HG03565 (cell line): ENCODE measurements at regions not wholly inside any gene's neighbourhood (a gene's known extent, or its start where the extent isn't known, plus 50 kb on each side); places are given as distances from the start of the nearest gene placed in this dataset.

Experiments
- ATAC-seq: cut with Tn5 transposase; IDR thresholded peaks from one replicate; pipeline ENCODE4 v1.9.1; 2021; ENCODE audit warnings: mild to moderate bottlenecking, moderate library complexity; ENCODE audit not compliant: unreplicated experiment

DNA sequence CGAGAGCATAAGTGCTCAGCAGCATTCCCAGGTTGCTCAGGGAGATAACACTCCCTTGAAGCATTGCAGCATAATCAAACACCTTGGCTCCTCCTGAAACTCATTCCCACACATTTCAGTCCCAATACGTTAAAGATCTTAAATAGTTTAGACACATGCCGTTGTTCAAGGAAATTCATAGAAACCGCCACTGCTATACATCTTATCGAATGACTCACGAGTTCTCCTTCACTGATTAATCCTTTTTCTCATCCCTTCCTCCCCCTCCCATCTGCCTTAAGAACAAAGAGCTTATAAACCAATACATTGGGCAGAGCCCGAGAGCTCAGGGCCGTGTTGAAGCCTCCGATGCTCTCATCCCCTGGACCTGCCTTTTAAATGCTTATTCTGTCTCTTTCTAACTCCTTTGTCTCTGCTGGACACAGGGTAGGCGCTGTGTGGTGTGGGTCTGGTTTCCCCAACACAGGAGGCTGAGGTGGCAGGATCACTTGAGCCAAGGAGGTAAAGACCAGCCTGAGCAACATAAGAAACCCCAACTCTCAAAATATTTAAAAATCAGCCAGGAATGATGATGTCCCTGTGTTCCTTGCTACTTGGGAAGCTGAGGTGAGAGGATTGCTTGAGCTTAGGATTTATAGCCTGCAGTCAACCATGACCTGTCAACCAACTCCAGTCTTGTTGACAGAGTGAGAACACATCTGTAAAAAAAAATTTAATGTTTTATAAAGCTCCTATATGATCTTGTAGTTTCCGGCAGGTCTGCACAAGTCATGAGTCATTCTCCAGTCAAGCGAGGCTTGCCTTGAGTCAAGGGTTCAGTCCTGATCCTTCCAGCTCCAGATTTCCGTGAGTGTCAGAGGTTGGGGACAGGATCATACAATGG is 394.0 kb upstream of the HSFY2 start:
- no peak for ATAC-seq

DNA sequence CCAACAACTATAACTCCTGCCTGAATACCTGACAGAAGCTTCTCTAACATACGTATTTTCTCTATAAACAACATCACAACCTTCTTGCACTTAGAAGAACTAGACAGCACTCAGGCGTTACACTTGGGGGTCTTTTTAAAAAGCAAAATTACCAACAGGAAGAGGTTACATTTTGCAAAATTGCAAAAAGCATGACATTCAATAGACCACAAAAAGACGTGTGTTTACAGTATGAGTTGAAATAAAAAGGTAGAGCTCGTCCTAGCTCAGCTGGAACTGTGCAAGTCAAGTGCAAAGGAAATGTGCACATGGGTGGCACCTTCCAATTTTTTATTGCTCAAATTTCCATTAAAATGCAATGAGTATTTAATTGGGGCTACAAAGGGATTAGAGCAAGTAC is 375.2 kb upstream of the HSFY2 start:
- ATAC-seq, result no peak

DNA sequence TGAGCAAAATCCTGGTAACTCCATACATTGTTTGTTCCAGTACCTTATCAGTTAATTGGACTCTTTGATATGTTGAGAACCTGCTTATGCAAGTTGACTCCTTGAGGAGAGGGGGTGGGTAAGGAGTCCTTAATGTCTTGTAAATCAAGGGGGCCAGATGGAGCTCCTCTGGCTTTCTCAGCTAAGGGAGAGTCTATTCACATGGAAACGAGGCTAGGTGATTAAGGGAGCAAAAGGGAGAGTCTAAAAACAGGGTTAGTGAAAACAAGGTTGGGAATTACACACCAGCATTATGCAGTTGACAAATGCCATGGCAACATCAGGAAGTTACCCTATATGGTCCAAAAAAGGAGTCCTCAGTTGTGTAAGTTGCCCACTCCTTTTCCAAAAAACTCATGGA is 372.8 kb upstream of the HSFY2 start:
- no peak for ATAC-seq

DNA sequence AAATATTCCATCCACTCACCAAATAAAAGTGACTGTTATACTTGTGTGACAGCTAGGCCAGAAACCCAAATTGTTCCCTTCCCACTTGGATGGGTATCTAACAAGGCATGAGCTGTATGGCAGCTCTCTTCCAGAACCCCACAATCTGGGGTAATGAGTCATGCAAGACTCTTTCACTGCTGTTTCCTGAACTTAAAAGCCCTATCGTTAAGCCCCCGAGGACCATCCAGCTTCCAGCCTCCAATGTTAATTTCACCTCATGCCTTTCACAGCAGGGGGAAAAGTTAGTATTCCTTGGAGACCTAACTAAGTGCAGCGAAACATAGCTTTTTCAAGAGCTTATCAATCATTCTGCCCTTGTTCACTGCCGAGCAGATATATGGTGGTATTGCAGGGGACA is 368.6 kb upstream of the HSFY2 start:
- no peak for ATAC-seq

DNA sequence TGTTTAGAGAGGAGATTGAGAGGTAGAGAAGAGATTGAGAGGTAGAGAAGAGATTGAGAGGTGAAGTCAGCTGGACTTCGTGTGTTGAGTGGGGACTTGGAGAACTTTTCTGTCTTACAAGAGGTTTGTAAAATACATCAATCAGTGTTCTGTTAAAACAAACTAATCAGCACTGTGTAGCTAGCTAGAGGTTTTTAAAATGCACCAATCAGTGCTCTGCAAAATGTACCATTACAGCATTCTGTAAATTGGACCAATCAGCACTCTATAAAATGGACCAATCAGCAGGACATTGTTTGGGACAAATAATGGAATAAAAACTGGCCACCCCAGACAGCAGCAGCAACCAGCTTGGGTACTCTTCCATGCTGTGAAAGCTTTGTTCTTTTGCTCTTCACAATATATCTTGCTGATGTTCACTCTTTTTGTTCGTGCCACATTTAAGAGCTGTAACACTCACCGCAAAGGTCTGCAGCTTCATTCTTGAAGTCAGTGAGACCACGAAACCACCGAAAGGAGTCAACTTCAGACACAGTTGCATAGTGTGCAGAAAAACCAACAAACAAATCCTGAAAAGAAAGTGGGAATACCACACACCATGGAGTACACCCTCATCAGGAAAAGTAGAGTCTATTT is 366.9 kb upstream of the HSFY2 start:
- ATAC-seq, result no peak

DNA sequence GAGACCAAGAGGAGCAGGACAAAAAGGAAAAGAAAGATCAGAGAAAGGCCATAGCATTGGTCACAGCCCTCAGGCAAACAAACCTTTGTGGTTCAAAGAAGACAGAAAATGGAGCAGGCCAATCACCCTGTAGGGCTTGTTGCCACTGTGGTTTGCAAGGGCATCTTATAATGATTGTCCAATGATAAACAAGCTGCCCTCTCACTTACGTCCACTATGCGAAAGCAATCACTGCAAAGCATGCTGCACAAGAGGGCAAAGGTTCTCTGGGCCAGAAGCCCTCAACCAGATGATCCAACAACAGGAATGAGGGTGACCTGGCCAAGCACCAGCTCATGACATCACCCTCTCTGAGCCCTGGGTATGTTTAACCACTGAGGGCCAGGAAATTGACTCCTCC is 360.9 kb upstream of the HSFY2 start:
- ATAC-seq, result no peak

DNA sequence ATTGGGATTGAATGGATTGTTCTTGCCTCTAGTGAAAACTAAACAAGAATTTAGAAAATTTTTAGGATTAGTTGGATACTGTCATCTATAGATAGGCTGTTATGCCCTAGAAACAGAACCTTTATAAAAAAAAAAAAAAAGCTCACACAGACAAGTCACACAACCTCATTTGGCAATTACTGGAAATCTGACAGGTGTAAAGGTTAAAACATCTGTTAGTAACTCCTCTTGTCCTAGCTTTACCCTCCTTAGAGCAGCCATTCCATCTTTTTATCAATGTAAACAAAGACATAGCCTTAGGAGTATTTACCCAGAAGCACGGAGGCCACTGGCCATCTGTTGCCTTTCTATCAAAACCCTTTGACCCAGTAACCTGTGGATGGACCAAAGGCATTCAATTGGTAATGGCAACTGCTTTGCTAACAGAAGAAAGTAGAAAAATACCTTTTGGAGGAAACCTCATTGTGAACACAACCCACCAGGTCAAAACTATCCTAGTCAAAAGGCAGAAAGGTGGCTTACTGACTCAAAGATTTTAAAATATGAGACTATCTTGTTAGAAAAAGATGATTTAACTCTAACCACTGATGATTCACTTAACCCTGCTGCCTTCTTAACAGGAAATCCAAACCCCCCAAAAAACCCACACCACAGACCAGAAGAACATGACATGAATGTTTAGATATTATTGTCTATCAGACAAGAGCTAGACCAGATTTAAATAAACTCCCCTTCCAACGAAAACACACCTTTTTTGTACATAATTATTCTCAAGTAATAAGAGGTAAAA is 357.2 kb upstream of the HSFY2 start:
- ATAC-seq, result no peak

DNA sequence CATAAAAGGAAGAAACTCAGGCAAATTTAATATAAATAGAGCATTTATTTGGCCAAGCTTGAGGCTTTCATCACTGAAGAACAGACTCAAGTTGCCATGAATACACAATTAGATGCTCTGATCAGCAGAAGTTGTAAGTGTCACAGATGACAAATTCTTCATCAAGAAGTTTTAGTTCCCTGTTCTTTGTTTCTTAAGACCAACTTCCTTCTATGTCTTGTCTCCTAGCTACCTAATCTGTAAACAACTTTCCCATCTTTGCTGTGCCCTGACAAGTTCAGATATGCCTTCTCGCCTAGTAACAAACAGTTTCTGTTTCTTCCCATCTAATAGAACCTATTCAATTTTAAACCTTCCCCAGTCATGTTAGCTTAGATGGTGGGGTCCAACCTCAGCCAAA is 353.4 kb upstream of the HSFY2 start:
- ATAC-seq, result no peak

DNA sequence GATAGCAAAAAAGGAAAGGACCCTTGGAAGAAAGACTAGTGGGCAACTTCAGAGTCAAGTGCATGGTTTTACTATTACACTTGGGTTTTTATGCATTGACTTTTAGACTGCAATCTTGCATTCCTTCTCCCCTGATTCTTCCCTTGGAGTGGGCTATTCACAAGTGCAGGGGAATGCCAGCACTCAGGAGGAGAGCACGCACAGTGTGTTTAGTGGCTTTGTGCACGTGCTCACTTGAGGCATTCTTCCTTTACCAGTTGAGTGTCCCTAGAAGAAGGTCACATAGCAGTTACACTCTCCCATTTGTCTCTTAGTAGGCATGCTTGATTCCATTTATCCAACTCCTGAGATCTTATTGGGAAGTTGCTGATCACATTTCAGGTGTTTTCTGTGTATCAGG is 351.1 kb upstream of the HSFY2 start:
- ATAC-seq, result no peak

DNA sequence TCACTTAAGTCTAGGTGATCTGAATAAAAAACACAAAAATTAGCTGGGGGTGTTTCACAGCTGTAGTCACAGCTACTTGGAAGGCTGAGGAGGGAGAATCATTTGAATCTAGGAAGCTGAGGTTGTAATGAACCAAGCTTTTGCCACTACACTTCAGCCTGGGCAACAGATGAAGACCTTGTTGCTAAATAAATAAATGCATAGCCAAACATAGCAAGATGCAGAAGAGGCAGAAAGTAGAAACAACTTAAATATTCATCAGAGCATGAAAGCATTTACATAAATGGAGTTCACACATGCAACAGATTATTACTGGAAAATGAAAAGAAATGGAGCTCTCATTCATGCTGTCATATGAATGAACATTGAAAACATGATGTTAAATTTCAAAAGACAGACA is 348.9 kb upstream of the HSFY2 start:
- no peak for ATAC-seq

DNA sequence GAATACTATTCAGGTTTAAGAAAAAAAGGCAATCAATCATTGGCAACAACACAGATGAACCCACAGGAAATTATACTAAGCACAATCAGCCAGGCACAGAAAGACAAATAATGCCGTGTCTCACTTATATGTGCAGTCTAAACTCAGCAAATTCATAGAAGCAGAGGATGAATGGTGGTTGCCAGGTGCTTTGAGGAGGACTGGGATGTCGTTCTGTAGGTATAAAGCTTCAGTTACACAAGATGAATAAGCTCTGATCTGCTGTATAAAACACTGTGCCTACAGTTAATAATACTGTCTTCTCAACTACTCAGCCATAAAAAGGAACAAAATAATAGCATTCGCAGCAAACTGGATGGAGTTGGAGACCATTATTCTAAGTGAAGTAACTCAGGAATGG is 324.8 kb upstream of the HSFY2 start:
- ATAC-seq, result no peak

DNA sequence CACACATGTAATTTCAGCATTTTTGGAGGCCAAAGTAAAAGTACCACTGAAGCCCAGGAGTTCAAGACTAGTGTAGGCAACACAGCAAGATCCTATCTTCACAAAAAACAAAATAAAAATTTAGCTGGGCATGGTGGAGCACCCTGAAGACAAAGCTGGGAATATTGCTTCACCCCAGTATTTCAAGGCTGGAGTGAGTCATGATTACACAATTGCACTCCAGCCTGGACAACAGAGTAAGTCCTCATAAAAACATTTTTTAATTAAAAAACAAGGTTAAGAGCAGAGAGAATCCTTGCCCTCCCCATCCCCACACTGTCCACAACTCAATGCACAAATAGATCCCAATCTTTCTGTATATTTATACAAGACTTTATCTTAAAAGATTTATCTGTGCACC is 321.9 kb upstream of the HSFY2 start:
- ATAC-seq, result no peak

DNA sequence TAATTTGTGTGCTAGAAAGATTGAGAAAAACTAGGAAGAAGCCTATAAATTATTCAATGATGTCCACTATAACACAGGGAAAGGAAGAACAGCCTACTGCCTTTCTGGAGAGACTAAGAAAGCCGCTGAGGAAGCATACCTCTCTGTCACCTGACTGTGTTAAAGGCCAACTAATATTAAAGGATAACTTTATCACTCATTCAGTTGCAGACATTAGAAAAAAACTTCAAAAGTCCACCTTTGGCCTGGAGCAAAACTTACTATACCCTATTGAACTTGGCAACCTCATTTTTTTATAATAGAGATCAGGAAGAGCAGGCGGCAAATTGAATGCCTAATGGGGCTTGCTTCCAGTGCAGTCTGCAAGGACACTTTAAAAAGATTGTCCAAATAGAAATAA is 309.5 kb upstream of the HSFY2 start:
- ATAC-seq, result no peak

DNA sequence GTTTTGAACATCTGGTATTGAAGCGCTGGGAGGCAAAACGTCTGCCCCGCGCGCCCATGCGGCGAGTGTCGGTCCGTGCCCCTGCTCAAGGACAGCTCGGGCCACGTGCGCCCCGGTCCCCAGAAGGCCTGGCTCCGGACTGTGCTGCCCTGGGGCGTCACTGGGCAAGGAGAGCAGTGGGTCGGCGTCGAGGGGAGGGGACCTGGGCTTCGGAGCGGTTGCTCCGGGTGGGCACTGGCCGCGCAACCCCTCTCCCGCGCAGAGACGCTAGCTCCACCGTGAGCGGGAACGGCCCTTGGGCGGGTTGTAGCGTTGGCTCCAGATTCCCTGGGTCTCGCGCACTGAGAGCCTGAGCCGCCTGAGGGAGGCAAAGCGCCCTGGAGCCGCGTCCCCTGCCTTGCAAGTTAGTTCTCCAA is 304.2 kb upstream of the HSFY2 start:
- ATAC-seq, result no peak

DNA sequence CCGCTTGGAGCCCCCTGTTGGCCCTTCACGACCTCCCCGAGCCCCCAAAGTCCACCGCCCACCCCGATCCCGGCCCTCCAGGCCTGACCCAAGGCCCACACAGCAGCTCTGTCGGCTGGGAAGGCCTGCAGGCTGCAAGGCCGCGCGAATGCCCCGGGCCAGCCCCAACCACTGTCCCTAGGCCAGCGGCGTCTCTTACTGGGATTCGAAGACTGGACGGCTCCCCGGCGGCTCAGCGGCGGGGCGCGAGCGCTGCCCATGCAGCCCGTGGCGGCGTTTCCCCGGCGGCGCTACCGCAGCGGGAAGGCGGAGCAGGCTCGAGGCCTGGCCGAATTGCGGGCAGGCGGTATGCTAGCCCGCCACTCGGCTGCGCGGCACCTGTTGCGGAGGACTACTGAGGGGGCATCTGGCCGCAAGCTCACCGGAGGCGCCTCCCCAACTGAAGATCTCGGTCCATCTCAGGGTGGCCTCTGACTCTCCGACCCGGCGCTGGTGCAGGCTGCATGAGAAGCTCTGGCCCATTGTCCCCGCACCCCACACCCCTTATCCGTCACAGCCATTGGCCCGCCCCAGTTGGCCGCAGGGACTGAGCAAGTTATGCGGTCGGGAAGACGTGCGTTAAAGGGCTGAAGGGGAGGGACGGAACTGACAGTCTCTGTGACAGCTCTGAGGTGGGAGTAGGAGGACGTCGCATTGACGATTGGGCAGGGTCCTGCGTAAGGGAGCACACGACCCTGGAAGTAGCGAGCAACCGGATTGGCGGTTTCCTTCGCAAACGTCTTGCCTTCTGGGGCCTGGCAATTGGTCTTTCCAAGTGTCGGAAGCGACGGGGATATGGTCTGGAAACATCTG is 303.5 kb upstream of the HSFY2 start:
- no peak for ATAC-seq

DNA sequence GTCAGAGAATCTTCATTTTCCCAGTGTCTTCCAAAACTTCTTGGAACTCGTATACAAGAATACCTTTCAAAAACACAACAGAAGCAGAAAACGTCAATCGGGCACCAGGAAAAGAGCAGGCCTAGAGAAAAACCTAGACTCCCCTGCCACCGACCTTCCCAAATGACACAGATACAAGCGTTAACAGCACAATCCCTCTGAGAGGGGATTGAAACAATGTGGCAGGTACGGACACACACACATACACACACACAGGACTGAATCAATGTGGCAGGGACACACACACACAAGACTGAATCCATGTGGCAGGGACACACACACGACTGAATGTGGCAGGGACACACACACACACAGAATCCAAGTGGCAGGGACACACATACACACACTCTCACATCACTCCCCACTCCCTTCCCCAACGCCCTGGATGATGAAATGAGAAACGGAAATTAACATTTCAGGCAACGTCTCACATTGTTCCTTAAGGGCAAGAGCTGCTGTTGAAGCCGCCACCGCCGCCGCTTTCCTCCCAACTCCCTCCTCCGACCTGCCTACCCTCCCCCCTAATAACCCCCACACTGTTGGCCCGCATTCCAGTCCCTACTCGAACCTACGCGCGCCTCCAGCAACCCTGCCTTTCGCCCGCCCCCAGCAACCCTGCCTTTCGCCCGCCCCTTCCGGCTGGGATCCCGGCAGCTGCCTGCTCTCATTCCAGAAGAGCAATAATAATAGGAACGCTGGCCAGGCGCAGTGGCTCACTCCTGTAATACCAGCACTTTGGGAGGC is 302.1 kb upstream of the HSFY2 start:
- no peak for ATAC-seq

DNA sequence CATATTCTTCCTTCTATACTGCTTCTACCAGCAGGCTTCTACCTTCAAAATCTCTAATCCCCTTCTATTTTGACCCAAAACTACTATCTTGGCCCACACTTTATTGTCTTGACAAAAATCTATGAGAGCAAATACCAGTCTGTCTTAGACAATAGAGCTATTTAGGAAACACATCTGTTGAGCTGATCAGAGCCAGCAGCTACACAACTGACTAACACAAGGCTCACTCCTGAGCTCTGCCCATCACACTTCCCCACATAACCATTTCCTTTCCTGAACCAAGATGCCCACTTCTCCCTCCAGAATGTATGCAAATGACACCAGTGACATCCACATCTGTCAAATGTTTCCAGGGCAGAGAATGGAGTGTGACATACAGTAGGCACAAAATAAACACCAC is 293.9 kb upstream of the HSFY2 start:
- no peak for ATAC-seq

DNA sequence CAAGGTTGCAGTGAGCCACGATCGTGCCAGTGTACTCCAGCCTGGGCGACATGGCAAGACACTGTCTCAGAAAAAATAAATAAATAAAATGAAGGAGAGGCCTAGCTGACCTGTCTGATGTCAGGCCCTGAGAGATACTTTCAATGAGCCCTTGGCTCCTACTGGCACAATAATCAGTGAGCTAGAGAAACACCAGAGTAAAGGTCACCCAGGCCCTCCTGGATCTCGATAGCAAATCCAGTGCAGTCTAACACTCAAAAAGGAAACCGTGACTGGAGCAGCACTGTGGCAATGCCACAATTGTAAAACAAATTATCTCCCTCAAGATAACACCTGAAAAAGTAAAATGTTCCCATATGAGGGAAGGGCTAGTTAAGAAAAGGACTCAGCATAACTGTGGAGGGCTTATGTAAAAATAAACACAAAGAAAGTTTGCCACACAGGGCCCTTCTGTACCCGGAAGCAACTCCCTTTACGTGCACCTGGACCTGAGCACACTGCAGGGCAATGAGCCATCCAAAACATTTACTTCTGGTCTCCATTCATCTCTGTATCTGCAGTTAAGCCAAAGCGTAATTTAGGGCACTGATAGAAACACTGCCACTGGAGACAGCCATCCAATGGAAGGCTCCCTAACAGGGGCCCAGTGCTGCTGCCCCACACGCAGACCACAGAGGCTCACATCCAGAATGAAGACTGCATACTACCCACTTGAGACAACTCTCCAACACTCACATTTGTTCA is 293.1 kb upstream of the HSFY2 start:
- no peak for ATAC-seq

DNA sequence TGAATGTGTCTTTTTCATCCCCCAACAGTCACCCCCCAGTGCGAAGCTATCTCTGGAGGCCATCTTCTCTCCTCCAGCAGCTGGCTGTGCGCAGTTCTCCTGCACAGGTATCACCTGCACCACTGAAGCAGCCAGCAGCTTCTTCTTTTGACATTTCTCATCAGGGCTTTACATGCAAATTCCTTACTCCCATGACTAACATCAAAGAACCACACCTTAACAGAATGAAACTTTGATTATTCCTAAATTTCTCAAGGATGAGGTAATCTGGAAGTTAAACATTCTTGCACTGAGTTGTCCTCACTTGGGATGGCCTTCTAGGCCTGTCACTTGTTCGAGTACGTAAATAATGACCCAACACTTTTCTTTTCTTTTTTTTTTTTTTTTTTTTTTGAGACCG is 291.6 kb upstream of the HSFY2 start:
- no peak for ATAC-seq
